Uterus (tissue), 3 donors: ENCODE measurements at regions not wholly inside any gene's neighbourhood (a gene's known extent, or its start where the extent isn't known, plus 50 kb on each side); places are given as distances from the start of the nearest gene placed in this dataset.
"Not testable (repeated sequence)": the region's sequence is repeated elsewhere in the genome, so short reads cannot be mapped to it uniquely, and the experiment has no call there.

Source experiments
- DNase-seq, 2 donors: peaks; one replicate each; pipeline ENCODE4 v3.0.0-alpha.2; 2019 to 2020
- H3K27ac ChIP-seq, 2 donors: fragments of 200-600 bp; sonication (generic); 1 replicate in 1 of 2; 2 replicates in 1 of 2; pipeline ENCODE4 v1.5.1; 2016 to 2018
- H3K27me3 ChIP-seq, 2 donors: fragments of 200-600 bp; sonication (generic); one replicate each; pipeline ENCODE4 v1.5.1; 2018 to 2019; ENCODE audit warnings: control low read depth in 1 of 2
- H3K36me3 ChIP-seq, 2 donors: fragments of 200-600 bp; sonication (generic); one replicate each; pipeline ENCODE4 v1.5.1; 2019; ENCODE audit warnings: control low read depth in 1 of 2
- H3K4me1 ChIP-seq, 2 donors: fragments of 200-600 bp; sonication (generic); one replicate each; pipeline ENCODE4 v1.5.1; 2018 to 2019; ENCODE audit warnings: control low read depth in 1 of 2
- H3K4me3 ChIP-seq, 2 donors: fragments of 200-600 bp; sonication (generic); 1 replicate in 1 of 2; 2 replicates in 1 of 2; pipeline ENCODE4 v1.5.1; 2018 to 2019; ENCODE audit warnings: mild to moderate bottlenecking in 1 of 2
- H3K9me3 ChIP-seq, 2 donors: fragments of 200-600 bp; sonication (generic); one replicate each; pipeline ENCODE4 v1.5.1; 2019; ENCODE audit warnings: control low read depth in 1 of 2
- POLR2A ChIP-seq, 2 donors: fragments of 450-650 bp; IDR thresholded peaks; one replicate each; pipeline ENCODE4 v1.6.1; 2016; ENCODE audit warnings: antibody characterized with exemption in 2 of 2, mild to moderate bottlenecking in 1 of 2, moderate library complexity in 1 of 2
- intact Hi-C: fragments of 100-400 bp; cut with DNase I; formaldehyde crosslinking; loops from one replicate; pipeline ENCODE4 v1.15.1; 2023; ENCODE audit warnings: low total_unique reads
- TF ChIP-seq, protein P1 (sequence below), 4 experiments: fragments of 200-600 bp in 2 of 4; fragments of 450-650 bp in 2 of 4; sonication (generic) in 2 of 4; IDR thresholded peaks; one replicate each; pipeline ENCODE4 v1.5.1; 2016 to 2019; ENCODE audit warnings: antibody characterized with exemption in 4 of 4, mild to moderate bottlenecking in 2 of 4, moderate library complexity in 1 of 4
- donor health status: DM: yes; HTN: yes; CAD: no.

DNA sequence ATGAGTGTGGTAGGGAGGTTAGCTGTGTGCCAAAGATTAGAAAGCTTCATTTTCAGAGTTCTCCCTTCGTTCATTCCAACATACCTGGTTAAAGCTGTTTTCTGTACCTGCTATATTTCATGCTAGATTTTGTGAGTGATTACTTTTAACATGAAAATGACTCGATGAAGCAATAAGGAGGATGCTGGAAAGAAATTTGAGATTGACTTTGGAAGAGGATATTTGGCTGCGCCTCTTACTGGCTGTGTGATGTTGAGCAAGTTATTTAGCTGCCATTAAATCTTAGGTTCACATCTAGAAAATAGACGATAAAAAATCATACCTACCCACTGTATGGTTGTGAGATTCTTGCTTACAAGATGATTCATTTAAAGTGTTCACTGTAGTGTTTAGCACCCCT is 288.7 kb downstream of the ZIC4 start:
- no peaks in the 10 kb centered on the region for H3K9me3 ChIP-seq
- no peaks in the 10 kb centered on the region for H3K36me3 ChIP-seq
- no peak for DNase-seq
- intact Hi-C loops = no loop called here
- no peak overlapping the region for H3K4me3 ChIP-seq
- no peaks in the 10 kb centered on the region for H3K27me3 ChIP-seq
- TF ChIP-seq POLR2A (IDR thresholded peaks at IDR 0.05) = no peak
- TF ChIP-seq, protein P1, sequence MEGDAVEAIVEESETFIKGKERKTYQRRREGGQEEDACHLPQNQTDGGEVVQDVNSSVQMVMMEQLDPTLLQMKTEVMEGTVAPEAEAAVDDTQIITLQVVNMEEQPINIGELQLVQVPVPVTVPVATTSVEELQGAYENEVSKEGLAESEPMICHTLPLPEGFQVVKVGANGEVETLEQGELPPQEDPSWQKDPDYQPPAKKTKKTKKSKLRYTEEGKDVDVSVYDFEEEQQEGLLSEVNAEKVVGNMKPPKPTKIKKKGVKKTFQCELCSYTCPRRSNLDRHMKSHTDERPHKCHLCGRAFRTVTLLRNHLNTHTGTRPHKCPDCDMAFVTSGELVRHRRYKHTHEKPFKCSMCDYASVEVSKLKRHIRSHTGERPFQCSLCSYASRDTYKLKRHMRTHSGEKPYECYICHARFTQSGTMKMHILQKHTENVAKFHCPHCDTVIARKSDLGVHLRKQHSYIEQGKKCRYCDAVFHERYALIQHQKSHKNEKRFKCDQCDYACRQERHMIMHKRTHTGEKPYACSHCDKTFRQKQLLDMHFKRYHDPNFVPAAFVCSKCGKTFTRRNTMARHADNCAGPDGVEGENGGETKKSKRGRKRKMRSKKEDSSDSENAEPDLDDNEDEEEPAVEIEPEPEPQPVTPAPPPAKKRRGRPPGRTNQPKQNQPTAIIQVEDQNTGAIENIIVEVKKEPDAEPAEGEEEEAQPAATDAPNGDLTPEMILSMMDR (IDR thresholded peaks at IDR 0.05) = no peak
- no peak overlapping the region for H3K27ac ChIP-seq
- H3K4me1 ChIP-seq = no peaks in the 10 kb centered on the region

DNA sequence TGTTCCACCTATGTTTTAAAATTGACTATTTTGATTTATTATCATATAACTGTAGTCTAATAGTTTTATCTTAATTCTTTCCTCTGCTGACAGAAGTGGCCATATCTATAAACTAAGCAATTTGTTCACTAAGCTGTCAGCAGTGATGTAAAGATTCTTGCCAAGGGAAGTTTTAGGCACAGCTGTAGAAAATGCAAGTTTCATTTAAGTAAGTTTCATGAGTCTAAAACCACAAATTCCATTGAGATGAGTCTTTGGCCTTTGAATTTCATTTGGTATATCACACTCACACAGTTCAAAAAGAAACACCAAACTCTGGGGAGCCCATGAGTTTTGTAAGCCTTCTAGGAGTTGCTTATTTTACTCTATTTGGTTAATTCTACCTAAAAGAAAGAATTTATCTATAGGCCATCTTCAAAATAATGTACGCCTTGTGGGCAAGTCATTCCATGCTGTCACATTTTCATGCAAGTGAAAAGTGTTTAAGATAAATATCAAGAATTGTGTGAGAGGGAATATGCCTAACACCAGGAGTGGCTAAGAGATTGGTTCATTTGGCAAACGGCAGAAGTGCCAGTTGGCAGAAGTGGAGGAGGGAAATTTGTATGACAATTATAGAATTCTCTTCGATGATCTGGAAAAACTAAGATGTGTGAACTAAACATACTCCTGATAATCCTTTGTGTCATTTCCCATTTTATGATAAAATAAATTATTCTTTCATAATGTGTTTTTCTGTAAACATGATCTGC is 292.9 kb downstream of the ZIC4 start:
- Histone ChIP-seq H3K36me3 (no peaks in the 10 kb centered on the region), H3K27ac (no peak overlapping the region), H3K27me3 (no peaks in the 10 kb centered on the region), H3K4me1 (no peaks in the 10 kb centered on the region), H3K9me3 (no peaks in the 10 kb centered on the region), H3K4me3 (no peak overlapping the region)
- intact Hi-C loops = no loop called here
- DNase-seq = no peak
- TF ChIP-seq, protein P1 (IDR thresholded peaks at IDR 0.05) = no peak
- TF ChIP-seq POLR2A (IDR thresholded peaks at IDR 0.05) = no peak

DNA sequence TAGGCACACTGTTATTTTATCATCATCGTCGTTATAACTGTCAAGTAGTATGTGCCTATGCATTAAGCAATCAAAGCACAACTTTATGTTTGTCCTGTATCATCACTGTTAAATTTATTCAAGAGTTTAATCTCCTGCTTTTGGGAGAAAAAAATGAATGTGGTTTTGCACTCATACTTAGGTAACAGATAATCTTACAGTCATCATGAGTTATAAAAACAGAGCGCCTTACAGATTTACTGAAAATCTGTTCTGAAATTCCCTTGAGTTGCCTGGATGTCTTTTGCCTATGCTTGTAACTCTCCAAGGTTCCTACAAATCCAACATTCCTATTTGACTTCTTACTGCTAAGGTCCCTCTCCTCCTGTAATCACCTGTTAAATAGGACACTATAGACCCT is 307.3 kb downstream of the ZIC4 start:
- Histone ChIP-seq H3K4me1 (no peaks in the 10 kb centered on the region), H3K36me3 (no peaks in the 10 kb centered on the region), H3K9me3 (no peaks in the 10 kb centered on the region), H3K4me3 (no peak overlapping the region), H3K27ac (no peak overlapping the region), H3K27me3 (no peaks in the 10 kb centered on the region)
- intact Hi-C loops = no loop called here
- TF ChIP-seq, protein P1 (IDR thresholded peaks at IDR 0.05) = no peak
- TF ChIP-seq POLR2A (IDR thresholded peaks at IDR 0.05) = no peak
- DNase-seq = no peak

DNA sequence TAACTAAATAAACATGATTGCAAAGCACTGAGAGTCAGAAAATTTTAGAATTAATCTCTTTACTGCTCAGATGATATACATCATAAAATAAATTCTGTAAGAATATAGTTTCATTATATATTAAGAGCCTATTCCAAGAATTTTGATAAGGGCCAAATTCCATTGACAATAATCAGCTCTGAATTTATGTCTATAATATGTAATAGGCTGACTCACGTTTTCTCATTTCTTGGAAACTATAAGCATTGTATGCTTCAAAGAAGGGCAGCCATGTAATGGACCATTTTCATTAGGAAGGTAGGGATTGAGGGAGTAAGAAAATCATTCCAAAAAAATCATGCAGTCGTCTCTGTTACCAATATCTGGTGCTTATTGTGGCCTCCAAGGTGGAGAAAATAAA is 315.9 kb downstream of the ZIC4 start:
- peaks cover 0 to 5% of the 10 kb centered on the region in 2 donors for H3K27me3 ChIP-seq
- H3K36me3 ChIP-seq = peaks cover 0 to 3% of the 10 kb centered on the region in 2 donors
- no peak overlapping the region for H3K4me3 ChIP-seq
- H3K4me1 ChIP-seq = no peaks in the 10 kb centered on the region
- TF ChIP-seq, protein P1 (IDR thresholded peaks at IDR 0.05) = no peak
- no peak for TF ChIP-seq POLR2A (IDR thresholded peaks at IDR 0.05)
- no peak for DNase-seq
- H3K27ac ChIP-seq = no peak overlapping the region
- intact Hi-C loops = no loop called here
- H3K9me3 ChIP-seq = no peaks in the 10 kb centered on the region

DNA sequence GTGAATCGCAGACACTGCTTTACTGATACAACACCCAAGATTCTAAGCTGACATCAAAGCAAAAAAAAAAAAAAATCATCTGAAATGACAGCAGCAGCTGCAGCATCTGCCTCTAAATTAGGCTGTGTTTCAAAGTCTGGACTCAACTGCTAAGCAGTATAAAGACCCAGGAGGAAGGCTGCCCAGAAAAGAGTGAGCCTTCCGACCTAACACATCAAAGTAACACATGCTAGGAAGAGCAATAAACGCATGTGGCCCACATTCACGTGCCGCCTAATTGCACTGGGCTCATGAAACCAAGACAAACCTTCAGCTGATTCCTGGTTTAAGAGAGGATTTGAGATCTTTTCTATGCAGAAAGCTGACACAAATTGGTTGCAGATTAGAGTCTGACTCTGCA is 317.1 kb downstream of the ZIC4 start:
- TF ChIP-seq, protein P1 (IDR thresholded peaks at IDR 0.05) = no peak
- no peak for TF ChIP-seq POLR2A (IDR thresholded peaks at IDR 0.05)
- Histone ChIP-seq H3K9me3 (no peaks in the 10 kb centered on the region), H3K4me1 (no peaks in the 10 kb centered on the region), H3K27ac (no peak overlapping the region), H3K36me3 (peaks cover 0 to 3% of the 10 kb centered on the region in 2 donors), H3K4me3 (no peak overlapping the region), H3K27me3 (peaks cover 0 to 5% of the 10 kb centered on the region in 2 donors)
- DNase-seq = no peak
- intact Hi-C loops = no loop called here

DNA sequence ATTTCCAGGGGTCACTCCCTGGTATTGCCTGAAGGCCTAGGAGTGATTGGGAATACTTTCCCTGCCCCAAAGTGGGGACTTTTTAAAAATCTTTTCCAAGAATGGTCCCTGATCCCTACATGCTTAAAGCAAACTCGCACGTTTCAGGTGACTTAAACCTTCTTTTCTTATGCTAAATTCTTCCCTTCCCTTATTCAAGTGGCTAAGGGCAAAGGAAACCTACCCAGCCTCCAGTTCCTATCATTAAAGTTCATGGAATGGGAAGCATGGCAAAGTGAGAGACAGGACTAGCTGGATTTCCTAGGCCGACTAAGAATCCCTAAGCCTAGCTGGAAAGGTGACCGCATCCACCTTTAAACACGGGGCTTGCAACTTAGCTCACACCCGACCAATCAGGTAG is 346.8 kb downstream of the ZIC4 start:
- H3K4me3 ChIP-seq, H3K27ac ChIP-seq, H3K36me3 ChIP-seq, H3K27me3 ChIP-seq, intact Hi-C loops, DNase-seq, H3K9me3 ChIP-seq, H3K4me1 ChIP-seq: not testable (repeated sequence)
